ENCODE measurements at regions not wholly inside any gene's neighbourhood (a gene's known extent, or its start where the extent isn't known, plus 50 kb on each side); places are given as distances from the start of the nearest gene placed in this dataset.
A peak's percentile ranks its signal among the peaks of the same experiment; 100 is the strongest.

GRCh38 chr5:72630721-72631120, 123.5 kb upstream of the ZNF366 start:
- Histone ChIP-seq H3K23ac (ENCODE audit: low read depth, low read length) (no peak overlapping the region), H4K20me1 (ENCODE audit: insufficient read depth, low read length) (no peaks in the 10 kb centered on the region), H4K91ac (ENCODE audit: insufficient read depth, low read depth, low read length) (no peak overlapping the region), H3K4me2 (ENCODE audit: low read depth, low read length) (no peak overlapping the region), H4K8ac (ENCODE audit: low read depth in 2 of 2, low read length in 2 of 2) (no peak overlapping the region), H3K56ac (ENCODE audit: extremely low read depth, insufficient read depth, low read length) (no peak overlapping the region), H3K18ac (ENCODE audit: low read depth, low read length) (no peak overlapping the region), H2BK5ac (ENCODE audit: low read depth, low read length, poor library complexity, severe bottlenecking) (no peak overlapping the region), H2BK120ac (ENCODE audit: low read depth, low read length) (no peak overlapping the region), H3K9ac (ENCODE audit: low read depth, low read length) (no peak overlapping the region), H3K9me1 (ENCODE audit: insufficient read depth, low read length) (peaks cover 3% of the 10 kb centered on the region; the same call in 1 of the 2 replicates), H3K4me1 (ENCODE audit: control insufficient read depth, insufficient read depth, low read length) (peaks cover 17% of the 10 kb centered on the region), H3K79me1 (ENCODE audit: low read depth in 1 of 2, low read length in 2 of 2) (no peaks in the 10 kb centered on the region), H3K4ac (ENCODE audit: low read depth, low read length) (no peak overlapping the region), H3K9me3 (ENCODE audit: control insufficient read depth, insufficient read depth, low read length) (no peaks in the 10 kb centered on the region), H3K27me3 (ENCODE audit: control insufficient read depth, insufficient read depth, low read length) (no peaks in the 10 kb centered on the region), H3K14ac (replicated peaks; ENCODE audit: low read depth, low read length) (no peak overlapping the region), H2AFZ (replicated peaks; ENCODE audit: low read length, poor library complexity) (no peak overlapping the region), H2BK20ac (ENCODE audit: low read depth, low read length) (no peak overlapping the region), H2AK9ac (replicated peaks; ENCODE audit: low read depth, low read length, poor library complexity) (no peak overlapping the region), H2BK15ac (ENCODE audit: low read depth, low read length) (no peak overlapping the region), H3K4me3 (ENCODE audit: insufficient read depth, low read depth, low read length) (no peak overlapping the region), H3K36me3 (ENCODE audit: control insufficient read depth, insufficient read depth, low read length) (no peaks in the 10 kb centered on the region), H2AK5ac (ENCODE audit: low read depth, low read length) (no peak overlapping the region), H4K5ac (ENCODE audit: low read depth, low read length) (no peak overlapping the region), H3K27ac (ENCODE audit: insufficient read depth, low read length) (no peak overlapping the region)
- CTCF ChIA-PET: no interaction called here
- POLR2A ChIA-PET (ENCODE audit: unreplicated experiment): no interaction called here
- DNase-seq (no peak), ATAC-seq (ENCODE audit: low read depth) (no peak)
- dilution Hi-C loops (cut with HindIII; ENCODE audit: low sequenced_read_pairs, unreplicated experiment): no loop called here
- no CpG with 5 or more reads among the region's 6 CpGs for WGBS, 2 experiments (ENCODE audit: extremely low coverage in 2 of 2, insufficient read length in 1 of 2)
- TF ChIP-seq CEBPB (IDR thresholded peaks at IDR 0.05; ENCODE audit: low read depth, low read length) (peak; percentile 54), MXI1 (IDR thresholded peaks at IDR 0.05; ENCODE audit: borderline replicate concordance, low read depth, low read length) (no peak)
- TF ChIP-seq, protein P1, sequence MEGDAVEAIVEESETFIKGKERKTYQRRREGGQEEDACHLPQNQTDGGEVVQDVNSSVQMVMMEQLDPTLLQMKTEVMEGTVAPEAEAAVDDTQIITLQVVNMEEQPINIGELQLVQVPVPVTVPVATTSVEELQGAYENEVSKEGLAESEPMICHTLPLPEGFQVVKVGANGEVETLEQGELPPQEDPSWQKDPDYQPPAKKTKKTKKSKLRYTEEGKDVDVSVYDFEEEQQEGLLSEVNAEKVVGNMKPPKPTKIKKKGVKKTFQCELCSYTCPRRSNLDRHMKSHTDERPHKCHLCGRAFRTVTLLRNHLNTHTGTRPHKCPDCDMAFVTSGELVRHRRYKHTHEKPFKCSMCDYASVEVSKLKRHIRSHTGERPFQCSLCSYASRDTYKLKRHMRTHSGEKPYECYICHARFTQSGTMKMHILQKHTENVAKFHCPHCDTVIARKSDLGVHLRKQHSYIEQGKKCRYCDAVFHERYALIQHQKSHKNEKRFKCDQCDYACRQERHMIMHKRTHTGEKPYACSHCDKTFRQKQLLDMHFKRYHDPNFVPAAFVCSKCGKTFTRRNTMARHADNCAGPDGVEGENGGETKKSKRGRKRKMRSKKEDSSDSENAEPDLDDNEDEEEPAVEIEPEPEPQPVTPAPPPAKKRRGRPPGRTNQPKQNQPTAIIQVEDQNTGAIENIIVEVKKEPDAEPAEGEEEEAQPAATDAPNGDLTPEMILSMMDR (conservative IDR thresholded peaks at IDR 0.05; ENCODE audit: low read depth, low read length): no peak
- in situ Hi-C loops (cut with MboI; ENCODE audit: low sequenced_read_pairs): no loop called here
- BruUV-seq (replicated peaks): no TSS peak
- intact Hi-C loops (cut with micrococcal nuclease): no loop called here
